Stimulated activated CD4-positive, alpha-beta T cell treated with anti-CD3 and anti-CD28 coated beads, Interleukin-1b, Interleukin-23, amount 100 ng/mL, for 1 hour (primary cell): ENCODE measurements at regions not wholly inside any gene's neighbourhood (a gene's known extent, or its start where the extent isn't known, plus 50 kb on each side); places are given as distances from the start of the nearest gene placed in this dataset.
"Not testable (repeated sequence)": the region's sequence is repeated elsewhere in the genome, so short reads cannot be mapped to it uniquely, and the experiment has no call there.

Experiments used
- DNase-seq, 2 donors: peaks; one replicate each; pipeline ENCODE4 v3.0.0-alpha.2; 2020; ENCODE audit warnings: low read depth in 2 of 2

DNA sequence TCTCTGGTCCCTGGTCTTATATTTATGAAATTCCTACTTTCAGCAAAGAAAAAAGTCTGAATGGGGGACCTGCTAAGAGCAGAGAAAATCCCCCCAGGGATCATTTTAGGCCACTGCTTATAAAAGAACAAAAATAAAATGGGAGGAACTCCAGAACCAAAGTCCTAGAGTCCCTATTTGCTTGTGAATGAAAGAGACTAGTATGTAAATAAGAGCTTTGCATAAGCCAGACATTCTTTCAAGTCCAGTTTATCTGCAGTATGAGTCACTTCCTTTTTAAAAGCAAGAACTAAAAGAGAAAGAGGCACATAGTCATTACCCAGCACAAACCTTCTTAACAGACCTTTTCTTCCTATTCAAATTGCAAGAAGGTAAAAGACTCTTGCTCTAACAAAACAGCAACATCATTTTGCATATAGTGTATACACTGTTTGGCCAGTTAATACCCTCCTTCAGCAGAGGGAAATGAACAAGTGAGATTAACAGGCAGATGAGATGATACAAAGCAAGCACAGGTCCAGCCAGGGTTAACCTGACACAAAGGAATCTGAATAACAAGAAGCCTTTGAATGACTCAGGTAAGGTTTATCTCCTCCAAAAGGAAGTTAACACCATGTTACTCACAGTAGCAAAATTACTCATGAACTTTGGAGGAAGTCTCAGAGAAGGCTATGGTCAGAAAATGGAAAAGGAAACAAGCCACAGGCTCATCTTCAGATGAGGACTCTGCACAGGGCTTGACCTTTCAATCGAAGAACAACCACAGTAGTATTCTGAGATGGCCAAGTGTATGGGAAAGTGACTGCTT lies 87.3 kb downstream of the PHLDA1 start:
- no peak for DNase-seq

DNA sequence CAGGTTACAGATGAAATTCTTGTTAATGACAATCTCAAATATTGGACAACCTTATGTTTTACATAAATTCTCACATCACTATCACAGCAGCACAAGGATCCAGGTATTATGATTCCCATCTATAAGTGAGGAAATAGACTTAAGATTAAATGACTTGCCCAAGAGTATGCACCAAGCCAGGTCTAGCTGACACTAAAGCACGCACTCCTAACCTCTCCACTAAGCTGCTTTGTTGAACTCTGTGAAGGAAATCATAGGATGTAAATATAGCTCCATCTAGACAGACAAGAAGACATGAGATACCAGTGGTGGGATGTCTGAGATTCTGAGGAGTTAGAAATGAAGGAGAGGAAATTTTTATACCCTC lies 87.9 kb downstream of the PHLDA1 start:
- no peak for DNase-seq

DNA sequence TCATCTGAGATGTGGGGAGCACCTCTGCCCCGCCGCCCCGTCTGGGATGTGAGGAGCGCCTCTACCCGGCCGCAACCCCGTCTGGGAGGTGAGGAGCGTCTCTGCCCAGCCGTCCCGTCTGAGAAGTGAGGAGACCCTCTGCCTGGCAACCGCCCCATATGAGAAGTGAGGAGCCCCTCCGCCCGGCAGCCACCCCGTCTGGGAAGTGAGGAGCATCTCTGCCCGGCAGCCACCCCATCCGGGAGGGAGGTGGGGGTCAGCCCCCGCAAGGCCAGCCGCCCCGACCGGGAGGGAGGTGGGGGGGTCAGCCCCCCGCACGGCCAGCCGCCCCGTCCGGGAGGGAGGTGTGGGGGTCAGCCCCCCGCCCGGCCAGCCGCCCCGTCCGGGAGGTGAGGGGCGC lies 89.9 kb downstream of the PHLDA1 start:
- not testable (repeated sequence) for DNase-seq

DNA sequence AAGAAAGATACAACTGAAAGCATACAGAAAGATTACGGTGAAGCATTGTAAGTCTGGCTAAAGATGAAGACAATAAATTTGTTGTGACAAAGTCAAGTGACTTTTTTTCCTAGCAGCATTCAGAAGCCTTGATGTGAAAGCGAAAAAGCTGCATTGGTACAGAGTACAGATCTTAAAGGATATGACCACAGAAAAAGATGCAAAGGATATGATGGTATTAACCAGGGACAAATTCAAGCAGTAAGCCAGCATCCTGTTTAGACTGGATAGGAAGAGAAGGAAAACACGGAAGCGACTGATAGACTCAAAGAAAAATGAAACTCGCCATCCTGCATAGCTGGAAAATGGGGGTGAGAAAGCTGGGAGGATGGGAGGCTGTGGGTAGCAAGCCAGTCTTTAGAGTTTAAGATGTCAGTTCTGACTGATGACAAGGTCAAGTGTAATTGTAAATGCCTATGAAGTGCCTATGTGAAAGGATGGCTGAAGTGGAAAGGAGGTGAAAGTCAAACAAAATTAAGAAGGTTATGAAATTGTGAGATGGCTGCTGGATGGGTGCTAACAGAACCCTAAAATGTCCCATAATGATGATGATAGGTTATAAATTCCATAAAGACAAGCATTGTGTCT lies 92.4 kb downstream of the PHLDA1 start:
- no peak for DNase-seq

DNA sequence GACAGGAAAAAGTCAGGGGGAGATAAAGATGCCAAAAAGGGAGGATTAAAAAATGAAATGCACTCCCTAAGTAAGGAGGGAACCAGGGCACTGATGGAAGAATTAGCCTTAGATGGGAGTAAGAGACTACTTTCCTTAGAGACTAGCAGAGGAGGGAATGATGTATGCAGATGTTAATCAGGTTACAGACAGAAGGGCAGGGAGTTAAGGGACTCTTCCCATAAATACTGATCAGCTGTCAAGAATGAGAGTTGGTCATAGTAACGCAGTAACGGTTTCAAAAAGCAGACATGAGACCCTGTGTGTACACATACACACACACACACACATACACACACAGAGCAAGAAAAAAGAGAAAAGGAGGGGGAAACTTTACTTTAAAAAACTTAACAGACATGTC lies 93.4 kb downstream of the PHLDA1 start:
- DNase-seq, result no peak

DNA sequence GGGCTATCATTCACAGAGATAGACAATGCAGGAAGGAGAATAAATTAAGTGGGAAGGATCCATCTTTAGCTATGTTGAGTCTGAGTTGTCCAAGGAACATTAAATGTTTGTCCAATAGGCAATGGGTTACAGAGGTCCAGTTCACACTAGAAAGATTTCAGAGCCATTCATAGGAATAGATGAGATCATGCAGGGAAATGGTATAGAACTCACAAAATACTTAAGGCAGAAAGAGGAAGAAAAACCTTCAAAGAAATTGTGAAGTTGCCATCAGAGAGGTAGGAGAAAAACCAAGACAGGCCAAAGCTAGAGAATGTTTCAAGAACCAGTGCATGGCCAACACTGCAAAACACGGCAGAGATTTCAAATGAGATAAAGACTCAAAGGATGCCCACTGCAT lies 94.1 kb downstream of the PHLDA1 start:
- no peak for DNase-seq

DNA sequence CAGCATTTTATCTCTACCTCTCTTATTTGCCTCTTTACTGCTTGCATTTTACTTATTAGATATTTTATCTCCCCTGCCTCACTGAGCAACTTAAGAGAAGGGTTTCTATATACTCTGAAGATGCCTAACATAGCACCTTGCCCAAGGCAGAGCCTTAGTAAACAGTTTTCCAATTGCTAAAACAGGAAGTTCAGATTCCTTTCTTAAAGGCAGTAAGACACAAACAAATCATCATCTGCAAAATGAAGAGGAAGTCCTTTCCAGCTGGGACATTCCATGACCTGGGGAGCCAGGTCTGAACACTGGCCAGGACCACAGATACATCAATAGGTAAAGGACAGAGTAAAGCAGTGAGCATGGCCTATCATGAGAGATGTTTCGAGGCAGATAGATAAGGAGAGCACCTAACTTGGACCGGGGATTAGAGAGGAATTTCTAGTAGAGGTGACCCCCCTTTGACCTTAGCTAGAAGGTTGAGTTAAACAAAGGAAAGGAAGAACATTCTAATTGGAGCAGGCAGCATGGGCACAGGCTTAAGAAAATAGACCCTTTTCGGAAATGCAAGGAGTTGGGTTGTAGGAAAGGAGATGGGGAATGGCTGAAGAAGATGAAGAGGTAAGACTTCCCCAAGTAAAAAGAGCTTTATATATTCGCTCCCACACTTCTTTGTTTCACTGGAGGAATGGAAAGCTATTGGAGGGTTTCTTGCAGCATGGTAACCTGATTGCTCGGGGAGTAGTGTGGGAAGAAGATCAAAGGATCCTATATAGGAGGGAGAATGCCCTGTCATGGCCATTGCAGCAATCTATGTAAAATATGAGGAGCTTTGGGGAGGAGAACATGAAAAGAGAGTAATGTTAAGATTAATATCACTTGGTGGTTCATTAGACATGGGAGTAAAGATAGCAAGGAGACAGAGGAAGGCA lies 94.8 kb downstream of the PHLDA1 start:
- no peak for DNase-seq

DNA sequence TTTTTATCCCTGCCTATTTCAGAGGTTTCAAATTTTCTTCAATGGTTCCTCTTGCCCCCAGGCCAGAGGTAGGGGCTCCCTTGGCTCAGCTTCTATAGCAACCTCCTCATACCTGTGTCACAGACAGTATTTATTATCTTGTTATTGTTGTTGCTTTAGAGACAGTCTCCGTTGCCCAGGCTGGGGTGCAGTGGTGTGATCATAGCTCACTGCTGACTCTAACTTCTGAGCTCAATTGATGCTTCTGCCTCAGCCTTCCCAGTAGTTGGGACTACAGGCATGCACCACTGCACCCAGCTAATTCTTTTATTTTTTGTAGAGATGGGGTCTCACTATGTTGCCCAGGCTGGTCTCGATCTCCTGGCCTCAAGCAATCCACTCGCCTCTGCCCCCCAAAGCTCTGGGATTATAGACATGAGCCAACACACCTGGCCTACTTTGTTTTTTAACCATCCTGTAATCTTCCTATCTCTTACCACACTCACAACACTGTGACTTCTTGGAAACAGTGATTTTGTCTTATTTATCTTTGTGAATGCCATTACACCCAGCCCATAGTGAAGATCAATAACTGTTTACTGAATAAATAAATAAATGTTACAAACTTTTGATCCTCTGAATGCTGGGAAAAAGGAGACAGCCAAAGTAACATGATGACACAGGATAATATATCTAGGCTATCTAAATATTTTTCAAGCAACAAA lies 95.9 kb downstream of the PHLDA1 start:
- DNase-seq, result no peak

DNA sequence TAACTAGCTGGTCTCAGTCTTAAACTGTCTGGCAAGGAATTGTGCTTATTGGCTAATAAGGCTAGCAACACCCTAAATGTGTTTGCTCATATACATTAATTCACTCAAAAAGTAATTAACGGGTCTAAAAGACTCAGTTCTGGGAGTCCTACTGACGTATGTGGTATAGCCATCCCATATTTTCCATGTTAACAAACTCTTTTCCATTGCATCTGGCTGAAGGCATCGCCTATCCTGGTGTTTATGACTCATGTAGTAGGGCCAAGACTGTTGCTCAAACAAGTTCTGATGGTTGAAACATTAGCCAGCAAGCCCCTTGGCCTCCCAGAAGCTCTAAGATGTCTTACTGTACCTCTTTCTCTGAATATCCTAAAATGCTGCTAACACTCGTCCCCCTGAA lies 98.5 kb downstream of the PHLDA1 start:
- no peak for DNase-seq

DNA sequence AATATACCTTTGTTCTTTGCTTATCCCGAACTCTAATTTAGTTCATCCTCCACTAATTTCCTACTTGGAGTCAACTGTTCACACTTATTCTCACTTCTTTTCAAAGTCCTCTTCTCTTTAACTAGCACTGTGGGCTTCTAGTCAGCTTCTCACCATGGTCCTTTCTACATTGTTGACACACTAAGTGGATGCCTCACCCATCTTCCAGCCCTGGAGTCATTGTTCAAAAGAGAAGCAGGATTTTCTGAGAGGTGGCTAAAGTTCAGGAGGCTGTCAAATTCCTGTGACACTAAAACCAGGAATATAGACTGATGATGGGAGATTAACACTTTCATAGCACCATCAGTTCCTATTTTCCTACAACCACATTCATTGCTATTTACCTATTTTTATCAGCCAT lies 99.3 kb downstream of the PHLDA1 start:
- DNase-seq, result no peak

DNA sequence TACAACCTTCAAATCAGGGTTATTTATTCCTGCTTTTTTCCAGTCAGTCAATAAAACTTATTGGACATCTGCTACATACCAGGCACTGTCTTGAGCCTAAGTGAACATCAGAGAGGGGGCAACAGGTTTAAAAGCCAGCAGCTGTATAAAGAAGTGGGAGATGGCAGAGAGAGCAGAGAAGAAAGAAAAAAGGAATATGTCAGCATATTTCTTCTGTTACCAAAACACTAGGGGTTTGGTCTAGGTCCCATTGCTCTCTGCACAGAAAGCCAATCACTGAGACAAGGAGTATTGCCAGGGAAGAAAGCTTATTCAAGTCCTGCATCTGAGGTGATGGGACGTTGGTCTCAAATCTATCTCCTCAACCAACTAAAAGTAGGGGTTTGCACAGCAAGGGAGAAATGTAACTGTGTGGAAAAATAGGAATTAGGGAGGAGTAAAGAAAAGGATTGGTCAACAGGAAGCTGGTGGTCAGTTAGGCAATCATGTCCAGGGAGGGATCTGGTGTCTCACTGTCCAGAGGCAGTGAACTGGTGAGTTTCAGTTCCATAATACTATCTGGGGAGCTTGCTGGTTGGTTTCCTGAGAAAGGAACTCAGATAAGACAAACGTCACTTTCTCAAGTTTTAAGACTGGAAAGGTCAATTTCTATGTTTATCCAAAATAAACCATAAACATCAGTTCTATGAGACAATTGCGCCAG lies 107.5 kb downstream of the PHLDA1 start:
- DNase-seq, result no peak

DNA sequence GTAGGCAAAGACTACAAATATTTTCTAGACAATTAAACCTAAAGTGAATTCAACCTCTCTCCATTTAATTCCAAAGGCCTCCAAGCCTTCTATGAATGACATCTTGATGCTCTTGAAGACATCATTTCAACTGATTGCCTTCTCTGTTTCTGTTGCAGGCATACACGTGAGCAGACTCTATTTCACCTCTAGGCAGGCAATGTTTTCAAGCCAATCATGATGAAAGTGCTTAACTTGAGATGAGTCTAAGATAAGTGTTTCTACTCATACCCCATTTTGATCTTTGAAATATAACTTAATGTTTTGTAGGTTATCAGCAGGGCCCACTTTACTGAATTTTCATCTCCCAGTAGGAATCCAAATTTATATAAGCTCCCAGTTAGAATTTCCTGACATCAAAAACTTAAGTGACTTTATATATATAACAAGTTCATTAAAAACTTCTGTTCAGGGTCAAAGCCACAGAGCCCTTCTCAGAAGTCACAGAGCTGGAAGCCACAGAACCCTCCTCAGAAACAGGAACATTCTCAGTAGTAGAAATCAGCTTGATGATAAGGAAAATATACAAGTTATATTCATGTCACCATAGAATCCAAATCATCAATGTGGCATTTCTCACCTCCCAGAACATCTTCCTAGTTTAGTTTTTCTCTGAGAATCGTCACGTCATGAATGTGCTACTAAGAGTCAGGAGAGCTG lies 108.5 kb downstream of the PHLDA1 start:
- DNase-seq, result no peak

DNA sequence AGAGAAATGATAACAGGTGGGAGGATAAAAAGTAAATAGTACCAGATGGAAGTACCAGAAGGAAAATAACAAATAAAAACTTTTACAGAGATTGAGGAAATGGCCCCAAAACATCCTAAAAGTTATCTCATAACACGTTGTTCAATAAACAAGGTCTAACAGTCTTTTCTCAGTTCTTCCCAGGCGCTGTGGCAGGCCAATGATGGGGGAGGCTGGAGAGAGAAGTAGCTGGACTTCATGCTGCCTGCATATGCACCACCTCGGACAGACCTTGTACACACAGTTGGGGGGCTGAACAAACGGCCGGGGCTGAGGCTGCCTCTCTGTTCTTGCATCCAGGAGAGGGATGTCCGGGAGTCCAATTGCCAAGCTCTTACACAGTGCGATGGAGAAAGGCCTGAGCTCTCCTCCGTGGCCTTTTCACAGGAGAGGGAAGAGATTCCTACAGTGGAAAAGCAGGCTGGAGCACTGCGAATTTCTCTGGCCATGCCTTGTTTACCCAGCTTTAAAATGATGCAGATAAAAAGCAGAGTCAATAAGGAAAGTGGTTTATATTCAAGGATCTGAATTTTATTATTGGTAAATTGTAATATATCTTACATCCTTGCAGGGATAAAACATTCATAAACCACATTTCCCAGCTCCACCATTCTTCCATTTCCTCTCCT lies 109.8 kb downstream of the PHLDA1 start:
- DNase-seq, result no peak

DNA sequence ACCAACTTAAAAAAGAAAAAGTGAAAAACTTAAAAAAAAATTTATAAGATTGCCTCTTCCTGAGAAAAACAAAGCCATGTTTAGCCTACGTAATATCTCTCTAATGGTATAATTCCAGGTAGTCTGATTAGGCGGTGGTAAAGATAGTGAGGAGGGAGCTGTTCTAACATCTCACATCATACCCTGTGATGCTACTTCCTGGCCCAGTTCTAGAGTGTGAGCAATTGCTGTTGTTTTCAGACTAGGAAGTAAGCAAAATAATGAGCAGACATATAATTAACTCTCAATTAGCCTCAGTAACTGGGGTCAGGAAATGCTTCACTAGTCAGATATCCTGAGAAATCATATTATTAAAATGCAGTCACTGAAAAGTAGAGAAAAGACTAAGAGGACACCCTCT lies 113.9 kb downstream of the PHLDA1 start:
- DNase-seq, result no peak

DNA sequence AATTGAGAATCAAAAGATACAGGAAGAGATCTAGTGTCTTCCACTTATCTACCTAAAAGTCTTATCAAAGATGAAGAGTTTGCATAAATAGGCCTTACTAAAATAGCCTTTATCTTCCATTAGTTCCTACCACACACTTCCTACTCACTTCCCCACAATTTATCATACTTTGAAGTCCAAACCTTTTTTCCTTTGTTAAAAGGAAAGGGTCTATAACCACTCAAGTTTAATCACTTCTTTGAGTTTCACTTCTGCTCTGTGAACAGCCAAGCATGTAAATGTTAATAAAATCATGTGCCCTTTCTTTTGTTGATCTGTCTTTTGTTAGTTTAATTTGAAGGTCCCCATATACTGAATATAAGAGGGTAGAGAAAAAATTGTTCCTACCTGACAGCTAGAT lies 114.5 kb downstream of the PHLDA1 start:
- no peak for DNase-seq

DNA sequence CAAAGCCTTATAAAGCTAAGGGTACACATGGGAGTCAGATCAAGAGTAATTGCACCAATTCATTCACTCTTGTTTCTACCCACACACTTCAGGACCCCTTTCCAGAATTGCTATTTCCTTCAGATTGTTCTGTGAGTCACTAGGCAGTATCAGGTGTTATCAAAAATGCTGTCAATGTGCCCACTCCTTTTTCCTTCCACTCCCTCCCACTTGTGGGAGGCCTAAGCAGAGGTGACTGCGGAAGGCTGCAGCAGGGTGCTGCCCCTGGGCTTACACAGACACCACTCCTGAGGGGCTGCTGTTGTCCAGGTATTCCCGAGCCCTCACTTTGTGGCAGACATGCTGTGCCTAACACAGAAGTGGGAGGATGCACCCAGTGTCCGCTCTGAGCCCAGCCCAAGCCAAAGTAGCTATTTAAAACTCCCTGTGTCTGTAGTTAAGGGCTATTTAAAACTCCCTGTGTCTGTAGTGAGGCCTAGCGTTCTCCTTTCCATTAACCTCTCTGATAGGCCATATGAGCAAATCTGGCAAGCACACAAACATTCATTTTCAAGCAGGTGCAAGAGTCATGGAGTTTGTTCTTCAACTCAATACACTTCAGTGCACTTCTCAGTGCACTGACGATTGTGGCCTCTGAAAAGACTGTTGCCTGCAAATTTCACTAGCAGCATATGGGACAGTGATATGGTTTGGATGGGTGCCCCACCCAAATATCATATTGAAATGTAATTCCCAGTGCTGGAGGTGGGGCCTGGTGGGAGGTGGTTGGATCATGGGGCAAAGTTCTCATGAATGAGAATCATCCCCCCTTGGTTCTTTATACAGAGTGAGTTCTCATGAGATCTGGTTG lies 117.8 kb downstream of the PHLDA1 start:
- no peak for DNase-seq

DNA sequence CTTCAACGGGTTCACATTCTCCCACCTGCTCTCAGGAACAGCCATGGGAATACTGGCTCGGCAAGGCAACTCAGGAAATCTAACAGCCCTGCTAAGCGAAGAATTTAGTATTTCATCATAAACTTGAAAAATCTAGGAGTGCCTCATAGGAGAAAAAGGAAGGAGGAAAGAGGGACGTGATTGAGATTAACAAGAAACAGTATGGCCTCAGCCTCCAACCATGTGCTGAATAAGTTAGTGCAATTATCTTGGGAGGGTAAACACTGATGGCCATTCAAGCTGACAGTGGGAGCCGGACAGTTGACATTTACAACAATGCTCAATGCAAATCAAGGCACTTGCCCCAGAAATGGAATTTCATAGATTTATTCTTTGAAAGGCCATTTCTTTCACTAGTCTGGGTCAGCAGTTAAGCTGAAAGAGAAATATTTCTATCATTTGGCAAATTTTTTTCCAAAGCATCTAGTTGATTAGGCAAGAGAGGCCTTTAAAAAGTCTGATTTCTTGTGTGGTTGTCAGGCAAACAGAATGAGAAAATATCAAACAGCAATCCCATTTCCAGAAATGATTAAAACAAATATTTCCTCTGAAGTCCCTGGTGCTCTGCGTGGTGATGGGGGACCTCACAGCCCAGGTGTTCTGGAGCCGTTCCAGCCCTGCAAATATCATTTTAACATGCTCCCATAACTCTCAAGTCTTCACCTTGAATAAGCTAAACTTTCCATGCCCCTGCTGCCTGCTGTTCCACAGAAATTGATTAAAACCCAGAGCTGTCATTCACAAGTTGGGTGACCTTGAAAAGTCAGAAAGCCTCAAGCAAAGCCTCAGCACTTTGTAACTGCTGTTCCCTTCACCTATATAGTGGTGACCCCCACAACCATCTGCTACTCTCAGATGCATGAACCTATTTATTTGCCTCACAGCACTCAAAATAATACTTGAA lies 121.6 kb downstream of the PHLDA1 start:
- no peak for DNase-seq

DNA sequence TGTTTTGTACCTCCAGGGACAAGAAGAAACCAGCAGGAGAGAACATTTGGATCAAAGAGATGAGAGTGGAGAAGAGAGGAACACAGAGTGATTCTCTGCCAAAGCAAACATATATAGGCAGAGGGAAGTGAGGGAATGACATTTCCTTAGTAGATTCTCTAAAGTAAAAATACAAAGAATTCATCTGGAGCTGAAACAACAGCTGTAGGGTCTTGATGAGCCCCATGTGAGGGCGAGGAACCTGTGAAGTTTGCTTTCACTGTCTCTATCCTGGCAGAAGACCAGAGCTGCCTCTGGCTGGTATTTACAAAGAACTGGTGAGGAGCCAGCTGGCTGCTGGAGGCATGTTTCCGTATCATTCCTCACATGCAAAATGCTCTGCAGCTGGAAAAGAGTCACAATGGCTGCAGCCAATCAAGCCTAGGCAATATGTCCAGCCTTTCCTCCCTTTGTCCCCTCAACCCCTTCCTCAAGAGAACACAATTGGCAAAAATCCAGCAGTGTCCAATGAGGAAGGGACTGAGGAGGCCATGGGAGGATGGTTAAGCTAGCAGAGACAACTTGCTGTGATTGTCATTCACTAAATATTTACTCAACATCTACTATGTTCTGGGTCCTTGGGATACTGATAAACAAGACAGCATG lies 122.5 kb downstream of the PHLDA1 start:
- DNase-seq, result no peak
